Lower leg skin (tissue), 4 donors: ENCODE measurements at regions not wholly inside any gene's neighbourhood (a gene's known extent, or its start where the extent isn't known, plus 50 kb on each side); places are given as distances from the start of the nearest gene placed in this dataset.

Source experiments
- DNase-seq, 2 donors: peaks; one replicate each; pipeline ENCODE4 v3.0.0-alpha.2; 2019; ENCODE audit warnings: low spot score in 2 of 2
- H3K4me3 ChIP-seq: fragments of 200-600 bp; sonication (generic); 2 replicates; pipeline ENCODE4 v1.5.1; 2017; ENCODE audit warnings: mild to moderate bottlenecking, low read depth; ENCODE audit not compliant: poor library complexity, severe bottlenecking
- POLR2A ChIP-seq, 2 donors: fragments of 450-650 bp; IDR thresholded peaks; one replicate each; pipeline ENCODE4 v1.6.1; 2016 to 2017; ENCODE audit warnings: antibody characterized with exemption in 2 of 2, mild to moderate bottlenecking in 1 of 2, moderate library complexity in 1 of 2
- WGBS, 2 donors: methylation state at CpG; one replicate each; pipeline ENCODE4 v1.1.5; 2018; 5-methylcytosine and 5-hydroxymethylcytosine counted together
- intact Hi-C: fragments of 100-400 bp; cut with DNase I; formaldehyde crosslinking; loops from one replicate; pipeline ENCODE4 v1.15.0; 2023; ENCODE audit warnings: low total_unique reads
- TF ChIP-seq, protein P1 (sequence below), 3 donors: fragments of 450-650 bp; IDR thresholded peaks; one replicate each; pipeline ENCODE4 v1.5.1; 2016; ENCODE audit warnings: antibody characterized with exemption in 3 of 3, mild to moderate bottlenecking in 3 of 3, moderate library complexity in 2 of 3

DNA sequence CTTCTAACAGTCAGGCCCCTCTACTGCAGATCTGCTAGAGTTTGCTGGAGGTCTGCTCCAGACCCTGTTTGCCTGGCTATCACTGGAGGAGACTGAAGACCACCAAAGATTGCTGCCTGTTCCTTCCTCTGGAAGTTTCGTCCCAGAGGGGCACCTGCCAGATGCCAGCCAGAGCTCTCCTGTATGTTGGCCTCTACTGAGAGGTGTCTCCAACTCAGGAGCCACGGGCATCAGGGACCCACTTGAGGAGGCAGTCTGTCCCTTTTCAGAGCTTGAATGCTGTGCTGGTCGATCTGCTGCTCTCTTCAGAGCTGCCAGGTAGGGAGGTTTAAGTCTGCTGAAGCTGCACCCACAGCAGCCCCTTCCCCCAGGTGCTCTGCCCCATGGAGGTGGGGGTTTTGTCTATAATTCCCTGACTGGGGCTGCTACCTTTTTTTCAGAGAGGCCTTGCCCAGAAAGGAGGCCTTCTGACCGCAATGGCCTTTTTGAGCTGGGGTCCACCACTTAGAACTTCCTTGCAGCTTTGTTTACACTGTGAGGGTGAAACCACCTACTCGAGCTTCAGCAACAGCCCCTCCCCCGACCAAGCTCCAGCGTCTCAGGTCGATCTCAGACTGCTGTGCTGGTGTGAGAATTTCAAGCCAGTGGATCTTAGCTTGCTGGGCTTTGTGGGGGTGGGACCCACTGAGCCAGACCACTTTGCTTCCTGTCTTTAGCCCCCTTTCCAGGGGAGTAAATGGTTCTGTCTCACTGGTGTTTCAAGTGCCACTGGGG lies 566.0 kb downstream of the NR4A2 start:
- 66 to 77% methylated on average over 7 to 8 of the region's 8 CpGs for WGBS, 2 donors
- no peak for DNase-seq
- no peak overlapping the region for H3K4me3 ChIP-seq
- intact Hi-C loops = no loop called here
- TF ChIP-seq POLR2A (IDR thresholded peaks at IDR 0.05) = no peak
- TF ChIP-seq, protein P1, sequence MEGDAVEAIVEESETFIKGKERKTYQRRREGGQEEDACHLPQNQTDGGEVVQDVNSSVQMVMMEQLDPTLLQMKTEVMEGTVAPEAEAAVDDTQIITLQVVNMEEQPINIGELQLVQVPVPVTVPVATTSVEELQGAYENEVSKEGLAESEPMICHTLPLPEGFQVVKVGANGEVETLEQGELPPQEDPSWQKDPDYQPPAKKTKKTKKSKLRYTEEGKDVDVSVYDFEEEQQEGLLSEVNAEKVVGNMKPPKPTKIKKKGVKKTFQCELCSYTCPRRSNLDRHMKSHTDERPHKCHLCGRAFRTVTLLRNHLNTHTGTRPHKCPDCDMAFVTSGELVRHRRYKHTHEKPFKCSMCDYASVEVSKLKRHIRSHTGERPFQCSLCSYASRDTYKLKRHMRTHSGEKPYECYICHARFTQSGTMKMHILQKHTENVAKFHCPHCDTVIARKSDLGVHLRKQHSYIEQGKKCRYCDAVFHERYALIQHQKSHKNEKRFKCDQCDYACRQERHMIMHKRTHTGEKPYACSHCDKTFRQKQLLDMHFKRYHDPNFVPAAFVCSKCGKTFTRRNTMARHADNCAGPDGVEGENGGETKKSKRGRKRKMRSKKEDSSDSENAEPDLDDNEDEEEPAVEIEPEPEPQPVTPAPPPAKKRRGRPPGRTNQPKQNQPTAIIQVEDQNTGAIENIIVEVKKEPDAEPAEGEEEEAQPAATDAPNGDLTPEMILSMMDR (IDR thresholded peaks at IDR 0.05) = no peak

DNA sequence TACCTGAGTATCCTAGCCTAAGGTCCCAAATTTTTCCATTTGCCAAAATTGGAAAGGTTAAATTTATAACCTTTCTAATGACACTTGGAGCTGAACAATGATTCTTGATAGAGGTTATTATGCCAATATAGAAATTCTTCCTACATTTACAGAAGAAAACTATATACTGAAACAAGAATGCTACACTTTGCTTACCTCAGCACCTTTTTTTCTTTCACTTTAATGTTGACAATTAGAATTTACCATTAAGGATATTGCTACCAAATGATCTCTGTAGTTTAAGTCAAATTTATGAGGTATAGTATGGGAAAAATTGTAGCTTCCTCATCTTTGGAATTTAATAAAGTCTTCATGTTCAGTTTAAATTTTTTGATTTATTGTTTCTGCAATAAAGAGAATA lies 577.0 kb downstream of the NR4A2 start:
- TF ChIP-seq, protein P1 (IDR thresholded peaks at IDR 0.05) = no peak
- no peak for TF ChIP-seq POLR2A (IDR thresholded peaks at IDR 0.05)
- no peak for DNase-seq
- no peak overlapping the region for H3K4me3 ChIP-seq
- intact Hi-C loops = no loop called here

DNA sequence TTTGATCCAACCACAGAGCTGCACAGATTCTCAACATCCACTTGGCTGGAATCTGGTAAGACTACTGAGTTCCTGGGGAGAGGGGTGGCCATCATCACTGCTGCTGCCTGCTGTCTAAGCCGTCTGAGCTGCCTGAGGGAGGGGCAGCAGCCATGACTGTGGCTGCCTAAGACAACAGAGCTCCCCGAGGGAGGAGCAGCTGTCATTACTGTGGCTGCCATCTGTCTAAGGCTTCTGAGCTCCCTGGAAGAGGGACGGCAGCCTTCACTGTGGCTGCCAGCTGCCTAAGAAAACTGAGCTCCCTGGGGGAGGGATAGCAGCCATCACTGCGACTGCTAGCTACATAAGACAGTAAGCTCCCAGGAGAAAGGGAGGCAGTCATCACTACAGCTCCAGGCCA lies 584.4 kb downstream of the NR4A2 start:
- WGBS, 2 donors = 43 to 49% methylated on average over 4 of the region's 4 CpGs
- intact Hi-C loops = no loop called here
- no peak overlapping the region for H3K4me3 ChIP-seq
- DNase-seq = no peak
- TF ChIP-seq, protein P1 (IDR thresholded peaks at IDR 0.05) = no peak

DNA sequence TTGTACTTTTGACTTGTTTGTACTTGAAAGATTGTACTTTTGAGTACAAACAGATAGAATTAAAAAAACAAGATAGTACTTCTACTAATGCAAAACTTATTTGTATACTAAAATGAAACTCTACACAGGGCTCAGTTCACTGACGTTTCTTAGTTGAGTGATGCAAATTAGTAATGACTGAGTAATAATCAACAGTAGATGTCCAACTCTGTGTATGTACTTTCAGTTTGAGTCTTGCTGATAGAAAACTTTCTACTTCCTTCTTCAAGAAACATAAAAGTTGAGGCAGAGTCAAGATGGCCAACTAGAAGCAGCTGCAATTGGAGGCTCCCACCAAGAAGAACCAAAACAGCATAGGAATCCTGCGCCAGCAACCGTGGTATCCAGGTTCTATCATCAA lies 585.0 kb downstream of the NR4A2 start:
- no peak for DNase-seq
- H3K4me3 ChIP-seq = no peak overlapping the region
- intact Hi-C loops = no loop called here
- 76 to 82% methylated on average over 3 of the region's 3 CpGs for WGBS, 2 donors
- no peak for TF ChIP-seq POLR2A (IDR thresholded peaks at IDR 0.05)
- TF ChIP-seq, protein P1 (IDR thresholded peaks at IDR 0.05) = no peak

DNA sequence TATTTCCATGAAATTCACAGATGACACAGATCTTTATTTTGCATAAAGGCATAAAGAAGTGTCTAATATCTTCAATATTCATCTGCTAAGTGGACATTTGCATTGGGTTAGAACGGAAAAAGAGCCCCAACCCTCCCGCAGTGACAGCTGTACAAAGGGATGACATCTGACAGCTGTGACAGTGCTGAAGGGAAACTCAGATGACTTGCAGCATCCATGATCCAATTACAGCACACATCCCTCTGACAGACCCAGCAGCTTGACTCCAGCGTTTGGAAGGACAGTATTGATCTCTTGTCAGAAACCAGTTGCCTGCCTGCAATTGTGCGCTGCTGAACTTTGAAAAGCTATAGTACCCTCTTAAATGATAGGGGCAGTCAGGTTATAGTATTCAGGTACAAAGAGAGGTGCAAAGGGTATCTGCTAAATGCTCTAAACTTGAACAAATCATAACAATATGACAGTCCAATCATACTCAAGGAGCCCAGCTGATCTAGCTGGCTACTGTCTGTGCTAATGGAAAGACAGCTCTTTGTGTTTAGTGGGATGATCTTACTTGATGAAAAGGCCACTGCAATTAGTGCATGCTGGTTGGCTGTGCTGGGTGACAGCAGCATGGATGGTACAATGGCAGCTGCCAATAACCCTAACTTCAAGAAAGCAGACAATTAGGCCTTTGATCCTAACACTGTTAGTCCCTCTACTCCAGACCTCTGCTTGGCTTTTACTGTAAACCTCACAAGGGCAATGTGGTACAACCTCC lies 599.2 kb downstream of the NR4A2 start:
- intact Hi-C loops = no loop called here
- WGBS, 2 donors = 53 to 68% methylated on average over 4 of the region's 4 CpGs
- TF ChIP-seq, protein P1 (IDR thresholded peaks at IDR 0.05) = no peak
- TF ChIP-seq POLR2A (IDR thresholded peaks at IDR 0.05) = no peak
- no peak overlapping the region for H3K4me3 ChIP-seq
- DNase-seq = no peak
